ENCODE measurements at regions not wholly inside any gene's neighbourhood (a gene's known extent, or its start where the extent isn't known, plus 50 kb on each side); places are given as distances from the start of the nearest gene placed in this dataset.

- intact Hi-C loops (cut with micrococcal nuclease) = no loop called here
- no peak overlapping the region for H3K4me3 ChIP-seq
- TF ChIP-seq, protein P1, sequence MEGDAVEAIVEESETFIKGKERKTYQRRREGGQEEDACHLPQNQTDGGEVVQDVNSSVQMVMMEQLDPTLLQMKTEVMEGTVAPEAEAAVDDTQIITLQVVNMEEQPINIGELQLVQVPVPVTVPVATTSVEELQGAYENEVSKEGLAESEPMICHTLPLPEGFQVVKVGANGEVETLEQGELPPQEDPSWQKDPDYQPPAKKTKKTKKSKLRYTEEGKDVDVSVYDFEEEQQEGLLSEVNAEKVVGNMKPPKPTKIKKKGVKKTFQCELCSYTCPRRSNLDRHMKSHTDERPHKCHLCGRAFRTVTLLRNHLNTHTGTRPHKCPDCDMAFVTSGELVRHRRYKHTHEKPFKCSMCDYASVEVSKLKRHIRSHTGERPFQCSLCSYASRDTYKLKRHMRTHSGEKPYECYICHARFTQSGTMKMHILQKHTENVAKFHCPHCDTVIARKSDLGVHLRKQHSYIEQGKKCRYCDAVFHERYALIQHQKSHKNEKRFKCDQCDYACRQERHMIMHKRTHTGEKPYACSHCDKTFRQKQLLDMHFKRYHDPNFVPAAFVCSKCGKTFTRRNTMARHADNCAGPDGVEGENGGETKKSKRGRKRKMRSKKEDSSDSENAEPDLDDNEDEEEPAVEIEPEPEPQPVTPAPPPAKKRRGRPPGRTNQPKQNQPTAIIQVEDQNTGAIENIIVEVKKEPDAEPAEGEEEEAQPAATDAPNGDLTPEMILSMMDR (IDR thresholded peaks at IDR 0.05; ENCODE audit: borderline replicate concordance) = no peak
Measured at GRCh38 chr2:215760557-215760956, 252.8 kb downstream of the MREG start.

DNA sequence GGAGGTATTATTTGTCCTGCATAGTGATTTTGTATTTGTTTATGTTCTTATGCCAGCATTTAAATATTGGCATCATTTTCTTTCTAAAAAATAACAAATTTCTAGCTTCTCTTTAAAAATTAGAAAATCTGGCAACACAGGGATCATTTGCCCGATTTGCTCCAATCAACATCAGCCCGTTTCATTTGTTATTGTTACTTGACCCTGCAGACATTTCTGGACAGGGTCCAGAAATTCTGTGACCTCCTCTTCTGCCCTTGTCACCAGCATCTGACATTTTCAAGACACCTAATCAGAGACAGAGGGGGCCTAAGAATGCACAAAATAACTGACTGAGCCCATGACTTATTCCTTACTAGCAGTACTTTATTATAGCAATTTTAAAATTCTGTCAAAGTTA is 253.3 kb downstream of the MREG start:
- Histone ChIP-seq H3K36me3 (no peaks in the 10 kb centered on the region), H3K9me3 (replicated peaks) (peaks cover 5% of the 10 kb centered on the region), H3K27me3 (ENCODE audit: low read depth) (no peaks in the 10 kb centered on the region), H3K4me1 (peaks cover 18% of the 10 kb centered on the region), H3K27ac (replicated peaks) (no peak overlapping the region), H3K4me3 (no peak overlapping the region)
- intact Hi-C loops (cut with micrococcal nuclease) = no loop called here
- no peak for DNase-seq
- TF ChIP-seq, protein P1 (IDR thresholded peaks at IDR 0.05; ENCODE audit: borderline replicate concordance) = no peak

More at GRCh38 chr2:215760557-215760956, 252.8 kb downstream of the MREG start:
- peaks cover 18% of the 10 kb centered on the region for H3K4me1 ChIP-seq
- H3K27me3 ChIP-seq (ENCODE audit: low read depth) = no peaks in the 10 kb centered on the region
- H3K27ac ChIP-seq (replicated peaks) = no peak overlapping the region
- no peaks in the 10 kb centered on the region for H3K36me3 ChIP-seq
- H3K9me3 ChIP-seq (replicated peaks) = peaks cover 5% of the 10 kb centered on the region
- no peak for DNase-seq

DNA sequence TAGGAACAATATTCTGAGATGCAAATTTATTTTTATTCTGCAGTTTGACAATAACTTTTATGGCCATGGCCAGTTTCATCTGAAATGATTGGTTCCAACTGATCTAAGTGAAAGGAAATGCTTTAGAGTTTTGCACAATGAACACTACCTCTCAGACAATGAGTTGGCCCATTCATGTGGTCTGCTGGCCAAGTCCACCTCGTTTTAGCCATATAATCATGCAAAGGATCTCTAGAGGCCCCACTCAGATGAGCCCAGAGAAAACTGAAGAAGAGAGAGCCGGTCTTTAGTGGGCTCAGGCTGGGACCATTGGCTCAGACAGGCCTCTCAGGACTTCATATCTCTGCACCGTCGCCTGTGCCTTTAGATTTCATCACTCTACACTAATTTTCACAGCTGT is 254.7 kb downstream of the MREG start:
- TF ChIP-seq, protein P1 (IDR thresholded peaks at IDR 0.05; ENCODE audit: borderline replicate concordance) = no peak
- intact Hi-C loops (cut with micrococcal nuclease) = no loop called here
- Histone ChIP-seq H3K4me1 (peaks cover 18% of the 10 kb centered on the region), H3K27ac (replicated peaks) (peak overlapping the region; percentile 75), H3K27me3 (ENCODE audit: low read depth) (no peaks in the 10 kb centered on the region), H3K4me3 (no peak overlapping the region), H3K9me3 (replicated peaks) (peaks cover 5% of the 10 kb centered on the region), H3K36me3 (no peaks in the 10 kb centered on the region)
- no peak for DNase-seq

GRCh38 chr2:215756346-215756730 is 257.0 kb downstream of the MREG start:
- H3K27ac ChIP-seq (replicated peaks) = no peak overlapping the region
- intact Hi-C loops (cut with micrococcal nuclease) = no loop called here
- H3K4me1 ChIP-seq = peaks cover 18% of the 10 kb centered on the region
- DNase-seq = no peak
- H3K4me3 ChIP-seq = no peak overlapping the region
- no peaks in the 10 kb centered on the region for H3K27me3 ChIP-seq (ENCODE audit: low read depth)
- peaks cover 5% of the 10 kb centered on the region for H3K9me3 ChIP-seq (replicated peaks)
- no peaks in the 10 kb centered on the region for H3K36me3 ChIP-seq
- TF ChIP-seq, protein P1 (IDR thresholded peaks at IDR 0.05; ENCODE audit: borderline replicate concordance) = no peak

GRCh38 chr2:215755641-215756345 is 257.6 kb downstream of the MREG start:
- Histone ChIP-seq H3K9me3 (replicated peaks) (peaks cover 5% of the 10 kb centered on the region), H3K36me3 (no peaks in the 10 kb centered on the region), H3K4me3 (no peak overlapping the region), H3K4me1 (peaks cover 18% of the 10 kb centered on the region), H3K27me3 (ENCODE audit: low read depth) (no peaks in the 10 kb centered on the region), H3K27ac (replicated peaks) (no peak overlapping the region)
- TF ChIP-seq, protein P1 (IDR thresholded peaks at IDR 0.05; ENCODE audit: borderline replicate concordance) = no peak
- intact Hi-C loops (cut with micrococcal nuclease) = no loop called here
- DNase-seq = no peak
